IMR-90 (cell line): ENCODE measurements at regions not wholly inside any gene's neighbourhood (a gene's known extent, or its start where the extent isn't known, plus 50 kb on each side); places are given as distances from the start of the nearest gene placed in this dataset.

ENCODE experiments used
- ATAC-seq: fragments of 200-7000 bp; cut with Tn5 transposase; 2 replicates; pipeline ENCODE4 v1.9.1; 2020; ENCODE audit warnings: low read depth, mild to moderate bottlenecking, moderate library complexity
- BruUV-seq: library from RNA; stranded (reverse); fragments of 400-500 nt; replicated peaks from 2 replicates; lab custom pipeline; 2021; lab: Mats Ljungman, UMichigan
- CTCF ChIA-PET: fragments of 300-600 bp; formaldehyde crosslinking; extraction: SDS; loops from one replicate; lab custom pipeline; 2021; ENCODE audit warnings: antibody characterized with exemption; lab: Yijun Ruan, JAX
- POLR2A ChIA-PET: fragments of 300-600 bp; sonication (Branson Sonifier 250); formaldehyde crosslinking; loops from one replicate; lab custom pipeline; 2022; ENCODE audit warnings: antibody characterized with exemption; ENCODE audit not compliant: unreplicated experiment; lab: Charles Lee
- DNase-seq: peaks from one replicate; pipeline ENCODE4 v3.0.0; 2013
- H2AFZ ChIP-seq: replicated peaks from 2 replicates; pipeline ENCODE3; 2013; ENCODE audit warnings: low read length, mild to moderate bottlenecking; ENCODE audit not compliant: poor library complexity
- H2AK5ac ChIP-seq: 2 replicates; pipeline ENCODE4 v1.6.1; 2013; ENCODE audit warnings: low read depth, low read length, inconsistent platforms
- H2AK9ac ChIP-seq: replicated peaks from 2 replicates; pipeline ENCODE3; 2013; ENCODE audit warnings: mild to moderate bottlenecking, low read depth, low read length, moderate library complexity; ENCODE audit not compliant: poor library complexity
- H2BK120ac ChIP-seq: 2 replicates; pipeline ENCODE4 v1.6.1; 2013; ENCODE audit warnings: low read depth, low read length, inconsistent platforms
- H2BK15ac ChIP-seq: 3 replicates; pipeline ENCODE4 v1.6.1; 2013; ENCODE audit warnings: low read depth, low read length, inconsistent platforms
- H2BK20ac ChIP-seq: 2 replicates; pipeline ENCODE4 v1.6.1; 2013; ENCODE audit warnings: low read depth, mild to moderate bottlenecking, inconsistent platforms, low read length, moderate library complexity
- H2BK5ac ChIP-seq: 2 replicates; pipeline ENCODE4 v1.6.1; 2013; ENCODE audit warnings: mild to moderate bottlenecking, low read depth, low read length, inconsistent platforms; ENCODE audit not compliant: poor library complexity, severe bottlenecking
- H3K14ac ChIP-seq: replicated peaks from 2 replicates; pipeline ENCODE4 v1.6.1; 2013; ENCODE audit warnings: low read depth, low read length, inconsistent platforms
- H3K18ac ChIP-seq: 2 replicates; pipeline ENCODE4 v1.6.1; 2013; ENCODE audit warnings: low read depth, low read length, control low read depth
- H3K23ac ChIP-seq: 2 replicates; pipeline ENCODE4 v1.6.1; 2013; ENCODE audit warnings: low read depth, low read length, inconsistent platforms
- H3K27ac ChIP-seq: 2 replicates; pipeline ENCODE4 v1.5.1; 2013; ENCODE audit warnings: mild to moderate bottlenecking, control low read depth, low read length; ENCODE audit not compliant: insufficient read depth
- H3K27me3 ChIP-seq: 2 replicates; pipeline ENCODE4 v1.6.1; 2013; ENCODE audit warnings: low read length; ENCODE audit not compliant: control insufficient read depth, insufficient read depth
- H3K36me3 ChIP-seq: 2 replicates; pipeline ENCODE4 v1.6.1; 2013; ENCODE audit warnings: low read length, mixed read lengths; ENCODE audit not compliant: control insufficient read depth, insufficient read depth
- H3K4ac ChIP-seq: 2 replicates; pipeline ENCODE4 v1.6.1; 2013; ENCODE audit warnings: low read depth, low read length, inconsistent platforms
- H3K4me1 ChIP-seq: 2 replicates; pipeline ENCODE4 v1.6.1; 2013; ENCODE audit warnings: low read length, mixed read lengths; ENCODE audit not compliant: control insufficient read depth, insufficient read depth
- H3K4me2 ChIP-seq: 2 replicates; pipeline ENCODE4 v1.6.1; 2013; ENCODE audit warnings: low read depth, mild to moderate bottlenecking, control low read depth, low read length, moderate library complexity
- H3K4me3 ChIP-seq: 2 replicates; pipeline ENCODE4 v1.5.1; 2013; ENCODE audit warnings: low read depth, mild to moderate bottlenecking, control low read depth, low read length, moderate library complexity; ENCODE audit not compliant: insufficient read depth
- H3K56ac ChIP-seq: 2 replicates; pipeline ENCODE4 v1.6.1; 2013; ENCODE audit warnings: low read length, inconsistent platforms; ENCODE audit not compliant: insufficient read depth; ENCODE audit errors: extremely low read depth
- H3K79me1 ChIP-seq, 2 experiments: 2 replicates each; pipeline ENCODE4 v1.6.1; 2013; ENCODE audit warnings: low read length in 2 of 2, inconsistent platforms in 1 of 2, low read depth in 1 of 2
- H3K9ac ChIP-seq: 2 replicates; pipeline ENCODE4 v1.6.1; 2013; ENCODE audit warnings: low read depth, low read length, control low read depth
- H3K9me1 ChIP-seq: 2 replicates; pipeline ENCODE4 v1.6.1; 2013; ENCODE audit warnings: low read length, inconsistent platforms; ENCODE audit not compliant: insufficient read depth
- H3K9me3 ChIP-seq: 2 replicates; pipeline ENCODE4 v1.6.1; 2013; ENCODE audit warnings: low read length; ENCODE audit not compliant: control insufficient read depth, insufficient read depth
- H4K20me1 ChIP-seq: 2 replicates; pipeline ENCODE4 v1.6.1; 2013; ENCODE audit warnings: low read length, inconsistent platforms; ENCODE audit not compliant: insufficient read depth
- H4K5ac ChIP-seq: 2 replicates; pipeline ENCODE4 v1.6.1; 2013; ENCODE audit warnings: mild to moderate bottlenecking, low read depth, low read length, control low read depth
- H4K8ac ChIP-seq, 2 experiments: 2 replicates each; pipeline ENCODE4 v1.6.1; 2013; ENCODE audit warnings: low read depth in 2 of 2, low read length in 2 of 2, control low read depth in 1 of 2, inconsistent platforms in 1 of 2
- H4K91ac ChIP-seq: 2 replicates; pipeline ENCODE4 v1.6.1; 2013; ENCODE audit warnings: low read depth, low read length, inconsistent platforms; ENCODE audit not compliant: insufficient read depth
- BHLHE40 ChIP-seq: fragments of 150-350 bp; IDR thresholded peaks from 2 replicates; pipeline ENCODE4 v1.6.1; 2016; ENCODE audit warnings: mild to moderate bottlenecking, low read depth, low read length
- CHD1 ChIP-seq: IDR thresholded peaks from 2 replicates; pipeline ENCODE4 v1.6.1; 2012; ENCODE audit warnings: low read depth, low read length, improper control_type of control experiment
- CTCF ChIP-seq: conservative IDR thresholded peaks from 2 replicates; pipeline ENCODE4 v1.5.1; 2012; ENCODE audit warnings: mild to moderate bottlenecking, low read depth, low read length, improper control_type of control experiment
- ELK1 ChIP-seq: fragments of 150-350 bp; IDR thresholded peaks from 2 replicates; pipeline ENCODE4 v1.6.1; 2016; ENCODE audit warnings: low read depth, mild to moderate bottlenecking, low read length, moderate library complexity, borderline replicate concordance
- FOS ChIP-seq: fragments of 150-350 bp; IDR thresholded peaks from 2 replicates; pipeline ENCODE4 v1.6.1; 2016; ENCODE audit warnings: low read depth, low read length
- MAFK ChIP-seq: IDR thresholded peaks from 2 replicates; pipeline ENCODE4 v1.6.1; 2012; ENCODE audit warnings: low read depth, low read length, improper control_type of control experiment
- MAZ ChIP-seq: IDR thresholded peaks from 2 replicates; pipeline ENCODE4 v1.6.1; 2012; ENCODE audit warnings: low read depth, mild to moderate bottlenecking, low read length, improper control_type of control experiment, moderate library complexity, borderline replicate concordance
- NFE2L2 ChIP-seq: fragments of 150-350 bp; IDR thresholded peaks from 2 replicates; pipeline ENCODE4 v1.6.1; 2016; ENCODE audit warnings: low read depth, mild to moderate bottlenecking, low read length
- RAD21 ChIP-seq: IDR thresholded peaks from 2 replicates; pipeline ENCODE4 v1.6.1; 2012; ENCODE audit warnings: low read length, improper control_type of control experiment
- RCOR1 ChIP-seq: IDR thresholded peaks from 2 replicates; pipeline ENCODE4 v1.6.1; 2012; ENCODE audit warnings: mild to moderate bottlenecking, low read length, improper control_type of control experiment; ENCODE audit not compliant: insufficient replicate concordance
- RFX5 ChIP-seq: IDR thresholded peaks from 2 replicates; pipeline ENCODE4 v1.8.0; 2012; ENCODE audit warnings: low read depth, mild to moderate bottlenecking, low read length, moderate library complexity
- SMC3 ChIP-seq: fragments of 150-350 bp; IDR thresholded peaks from 2 replicates; pipeline ENCODE4 v1.6.1; 2016; ENCODE audit warnings: low read depth, mild to moderate bottlenecking, antibody characterized with exemption, low read length, moderate library complexity
- WGBS, 2 experiments: methylation state at CpG; one replicate each; pipeline versions ENCODE4 v1.1.5 to v1.1.7; 2013; ENCODE audit warnings: missing lambda C conversion rate in 2 of 2; ENCODE audit not compliant: insufficient read length in 1 of 2; ENCODE audit errors: extremely low coverage in 2 of 2; 5-methylcytosine and 5-hydroxymethylcytosine counted together
- dilution Hi-C: fragments of 300-500 bp; cut with HindIII; formaldehyde crosslinking; loops from one replicate; pipeline ENCODE4 v1.14.3; 2018; ENCODE audit warnings: low sequenced_read_pairs; ENCODE audit not compliant: unreplicated experiment
- in situ Hi-C: fragments of 300-500 bp; cut with MboI; formaldehyde crosslinking; loops from 3 replicates; pipeline ENCODE4 v1.14.3; 2019; ENCODE audit warnings: low sequenced_read_pairs, inconsistent platforms, mixed read lengths
- intact Hi-C: fragments of 100-400 bp; cut with micrococcal nuclease; formaldehyde crosslinking; loops from 2 replicates; pipeline ENCODE4 v1.10.0; 2022

- peak; percentile 23 for DNase-seq
- no peak overlapping the region for H2BK20ac ChIP-seq
- H3K14ac ChIP-seq, result no peak overlapping the region
- CTCF ChIA-PET, result no interaction called here
- H3K18ac ChIP-seq, result no peak overlapping the region
- H3K4me3 ChIP-seq, result no peak overlapping the region
- H4K20me1 ChIP-seq, result no peaks in the 10 kb centered on the region
- 71% methylated on average over 1 of the region's 3 CpGs; no CpG with 5 or more reads in 1 of the 2 experiments for WGBS, 2 experiments
- H3K36me3 ChIP-seq, result no peaks in the 10 kb centered on the region
- H3K4ac ChIP-seq, result no peak overlapping the region
- H3K27me3 ChIP-seq, result no peaks in the 10 kb centered on the region
- H3K4me2 ChIP-seq, result no peak overlapping the region
- no peak overlapping the region for H2BK15ac ChIP-seq
- in situ Hi-C loops, result no loop called here
- intact Hi-C loops, result no loop called here
- H2BK120ac ChIP-seq, result no peak overlapping the region
- no peak overlapping the region for H2AK9ac ChIP-seq
- H3K9me3 ChIP-seq, result peaks cover 10% of the 10 kb centered on the region; the same call in 1 of the 2 replicates
- dilution Hi-C loops, result no loop called here
- POLR2A ChIA-PET, result no interaction called here
- no peak overlapping the region for H4K91ac ChIP-seq
- no peak overlapping the region for H3K9ac ChIP-seq
- no peak overlapping the region for H2AK5ac ChIP-seq
- no peak overlapping the region for H3K56ac ChIP-seq
- no peak overlapping the region for H2BK5ac ChIP-seq
- ATAC-seq, result no peak
- H2AFZ ChIP-seq, result no peak overlapping the region
- H3K23ac ChIP-seq, result no peak overlapping the region
- H3K4me1 ChIP-seq, result no peaks in the 10 kb centered on the region
- no TSS peak for BruUV-seq
- no peak overlapping the region for H4K8ac ChIP-seq
- TF ChIP-seq NFE2L2, result no peak
- no peak for TF ChIP-seq CHD1
- TF ChIP-seq MAZ, result no peak
- TF ChIP-seq ELK1, result no peak
- TF ChIP-seq RAD21, result no peak
- no peak for TF ChIP-seq SMC3
- no peak for TF ChIP-seq BHLHE40
- TF ChIP-seq RCOR1, result no peak
- TF ChIP-seq MAFK, result no peak
- no peak for TF ChIP-seq FOS
- TF ChIP-seq CTCF, result no peak
- no peak for TF ChIP-seq RFX5
- no peaks in the 10 kb centered on the region for H3K79me1 ChIP-seq
- H3K27ac ChIP-seq, result no peak overlapping the region
- H4K5ac ChIP-seq, result no peak overlapping the region
- no peaks in the 10 kb centered on the region for H3K9me1 ChIP-seq
These were observed 850.2 kb upstream of the TMEM132C start for GRCh38 chr12:127416796-127417195.
